WTC11 (cell line): ENCODE measurements at regions not wholly inside any gene's neighbourhood (a gene's known extent, or its start where the extent isn't known, plus 50 kb on each side); places are given as distances from the start of the nearest gene placed in this dataset.
A peak's percentile ranks its signal among the peaks of the same experiment; 100 is the strongest.
"Not testable (repeated sequence)": the region's sequence is repeated elsewhere in the genome, so short reads cannot be mapped to it uniquely, and the experiment has no call there.

Experiments used
- ATAC-seq: fragments of 200-7000 bp; cut with Tn5 transposase; 2 replicates; pipeline ENCODE4 v1.10.0; 2021; ENCODE audit warnings: mild to moderate bottlenecking, moderate library complexity
- CTCF ChIA-PET: fragments of 300-600 bp; sonication (Branson Sonifier 250); formaldehyde crosslinking; loops from one replicate; lab custom pipeline; 2021; ENCODE audit warnings: antibody characterized with exemption; lab: Charles Lee
- POLR2A ChIA-PET: fragments of 350-600 bp; sonication (Branson Sonifier 250); formaldehyde crosslinking; loops from one replicate; lab custom pipeline; 2021; ENCODE audit warnings: antibody characterized with exemption; lab: Charles Lee
- DNase-seq: peaks from one replicate; pipeline ENCODE4 v3.0.0; 2021; ENCODE audit warnings: low spot score
- H3K27ac Mint-ChIP-seq: 2 replicates; pipeline ENCODE4 v1.8.0; 2021; ENCODE audit warnings: mixed read lengths
- H3K27me3 Mint-ChIP-seq: 2 replicates; pipeline ENCODE4 v1.8.0; 2021; ENCODE audit warnings: low read depth, mild to moderate bottlenecking, moderate library complexity, mixed read lengths
- H3K36me3 Mint-ChIP-seq: 2 replicates; pipeline ENCODE4 v1.8.0; 2021; ENCODE audit warnings: mixed read lengths
- H3K4me1 Mint-ChIP-seq: 2 replicates; pipeline ENCODE4 v1.8.0; 2022; ENCODE audit warnings: mixed read lengths
- H3K4me3 Mint-ChIP-seq: 2 replicates; pipeline ENCODE4 v1.8.0; 2021; ENCODE audit warnings: mild to moderate bottlenecking, moderate library complexity, mixed read lengths
- H3K9me3 Mint-ChIP-seq: 2 replicates; pipeline ENCODE4 v1.8.0; 2021; ENCODE audit warnings: mixed read lengths
- HMGA2 ChIP-seq: fragments of 250-450 bp; sonication (Bioruptor Pico); IDR thresholded peaks from 2 replicates; pipeline ENCODE4 v1.4.0; 2021; ENCODE audit warnings: mild to moderate bottlenecking, moderate library complexity
- SP1 ChIP-seq: sonication (generic); formaldehyde crosslinking; conservative IDR thresholded peaks from 2 replicates; pipeline ENCODE4 v1.8.1; 2022; ENCODE audit warnings: missing genetic modification reagents
- TF ChIP-seq, protein P1 (sequence below): sonication (generic); formaldehyde crosslinking; IDR thresholded peaks from 2 replicates; pipeline ENCODE4 v1.8.0; 2022; ENCODE audit warnings: mild to moderate bottlenecking, missing genetic modification reagents

DNA sequence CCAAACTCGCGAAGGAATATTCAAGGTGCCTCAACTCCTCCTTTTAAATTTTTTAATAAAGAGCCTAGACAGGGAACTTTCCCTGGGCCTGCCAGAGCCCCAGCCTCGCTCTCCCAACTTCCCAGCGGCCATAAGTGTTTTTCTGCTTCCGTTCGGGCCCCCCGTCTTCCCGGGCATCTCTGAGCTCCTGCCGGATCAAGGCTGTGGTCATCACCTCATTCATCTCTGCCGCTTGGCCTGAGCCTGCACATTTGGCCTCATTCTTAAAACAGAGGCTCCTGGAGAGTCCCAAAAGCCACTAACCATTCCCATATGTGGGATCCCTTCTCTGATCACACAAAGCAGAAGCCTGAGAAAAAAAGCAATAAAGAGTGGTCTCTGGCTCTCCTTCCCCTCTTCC, 969.1 kb upstream of the DEFB115 start:
- TF ChIP-seq, protein P1, sequence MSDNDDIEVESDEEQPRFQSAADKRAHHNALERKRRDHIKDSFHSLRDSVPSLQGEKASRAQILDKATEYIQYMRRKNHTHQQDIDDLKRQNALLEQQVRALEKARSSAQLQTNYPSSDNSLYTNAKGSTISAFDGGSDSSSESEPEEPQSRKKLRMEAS (CRISPR knock-in tag) = no peak
- TF ChIP-seq HMGA2 (CRISPR knock-in tag) = no peak
- TF ChIP-seq SP1 (CRISPR knock-in tag) = no peak
- TF ChIP-seq, all 79 proteins: peak for 0
- Mint-ChIP-seq H3K4me3 (no peak overlapping the region), H3K9me3 (peaks cover 32% of the 10 kb centered on the region), H3K27me3 (peaks cover 4% of the 10 kb centered on the region), H3K27ac (no peak overlapping the region), H3K36me3 (peaks cover 34% of the 10 kb centered on the region), H3K4me1 (peaks cover 17% of the 10 kb centered on the region)
- ATAC-seq (no peak), DNase-seq (no peak)
- ChIA-PET POLR2A (no interaction called here), CTCF (no interaction called here)

DNA sequence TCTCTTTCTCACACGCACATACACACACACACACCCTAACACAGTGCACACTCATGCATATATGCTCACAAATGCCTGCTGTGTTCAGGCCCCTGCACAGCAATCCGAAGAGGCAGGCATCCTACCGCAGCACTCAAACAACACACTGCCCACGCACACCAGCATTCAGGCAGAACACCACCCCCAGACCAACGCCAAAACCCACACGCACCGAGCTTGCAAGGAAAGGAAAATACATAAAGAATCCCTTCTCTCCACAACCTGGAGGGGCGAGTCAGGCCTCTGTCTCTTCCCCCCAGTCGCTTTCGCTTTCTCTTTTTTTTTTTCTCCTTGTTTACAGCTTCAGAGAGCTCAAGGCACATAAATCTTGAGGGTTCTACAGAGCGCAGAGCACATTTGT, 968.4 kb upstream of the DEFB115 start:
- peaks cover 36% of the 10 kb centered on the region for H3K36me3 Mint-ChIP-seq
- DNase-seq, H3K27me3 Mint-ChIP-seq, CTCF ChIA-PET, ATAC-seq, POLR2A ChIA-PET, H3K27ac Mint-ChIP-seq: not testable (repeated sequence)
- H3K4me1 Mint-ChIP-seq = peaks cover 17% of the 10 kb centered on the region
- peaks cover 34% of the 10 kb centered on the region for H3K9me3 Mint-ChIP-seq
- H3K4me3 Mint-ChIP-seq = peak overlapping the region; percentile 58

DNA sequence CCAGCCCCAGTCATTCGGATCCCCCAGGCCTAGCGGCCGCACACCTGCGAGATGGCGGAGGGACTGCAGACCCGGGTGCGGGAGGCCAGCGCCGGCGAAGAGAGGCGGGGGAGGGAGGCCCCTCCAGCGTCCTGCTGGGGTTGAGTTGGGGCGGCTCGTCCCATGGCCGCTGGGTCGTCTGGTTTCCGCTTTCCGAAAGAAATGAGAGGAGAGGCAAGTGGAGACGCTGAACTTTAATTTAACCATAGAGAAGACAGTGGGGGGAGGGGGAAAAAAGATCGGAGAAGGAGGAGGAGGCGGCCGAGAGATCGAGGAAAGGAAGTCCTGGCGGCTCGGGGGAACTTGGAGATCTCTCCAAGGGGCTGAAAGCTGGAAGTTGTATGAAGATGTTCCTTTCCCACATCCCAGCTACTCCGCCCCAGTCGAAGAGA, 967.7 kb upstream of the DEFB115 start:
- ATAC-seq, H3K27ac Mint-ChIP-seq, H3K27me3 Mint-ChIP-seq, POLR2A ChIA-PET, CTCF ChIA-PET: not testable (repeated sequence)
- peaks cover 34% of the 10 kb centered on the region for H3K36me3 Mint-ChIP-seq
- H3K4me3 Mint-ChIP-seq = peak overlapping the region; percentile 58
- H3K4me1 Mint-ChIP-seq = peaks cover 17% of the 10 kb centered on the region
- H3K9me3 Mint-ChIP-seq = peaks cover 39% of the 10 kb centered on the region
- peak; percentile 35 for DNase-seq

- Mint-ChIP-seq H3K4me3 (peak overlapping the region; percentile 58), H3K4me1 (peaks cover 17% of the 10 kb centered on the region), H3K36me3 (peaks cover 37% of the 10 kb centered on the region), H3K9me3 (peaks cover 46% of the 10 kb centered on the region)
- H3K27me3 Mint-ChIP-seq, POLR2A ChIA-PET, CTCF ChIA-PET, H3K27ac Mint-ChIP-seq: not testable (repeated sequence)
- peak; percentile 92 for ATAC-seq
- DNase-seq = peak; percentile 56
Observed at GRCh38 chr20:30290361-30291063, 967.0 kb upstream of the DEFB115 start.

DNA sequence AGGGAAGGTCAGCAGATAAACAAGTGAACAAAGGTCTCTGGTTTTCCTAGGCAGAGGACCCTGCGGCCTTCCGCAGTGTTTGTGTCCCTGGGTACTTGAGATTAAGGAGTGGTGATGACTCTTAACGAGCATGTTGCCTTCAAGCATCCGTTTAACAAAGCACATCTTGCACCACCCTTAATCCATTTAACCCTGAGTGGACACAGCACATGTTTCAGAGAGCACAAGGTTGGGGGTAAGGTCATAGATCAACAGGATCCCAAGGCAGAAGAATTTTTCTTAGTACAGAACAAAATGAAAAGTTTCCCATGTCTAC, 966.4 kb upstream of the DEFB115 start:
- DNase-seq, H3K27me3 Mint-ChIP-seq, CTCF ChIA-PET, POLR2A ChIA-PET, H3K27ac Mint-ChIP-seq, ATAC-seq: not testable (repeated sequence)
- peak overlapping the region; percentile 18; the same call in 1 of the 2 replicates for H3K4me3 Mint-ChIP-seq
- H3K36me3 Mint-ChIP-seq = peaks cover 34% of the 10 kb centered on the region
- peaks cover 44% of the 10 kb centered on the region for H3K9me3 Mint-ChIP-seq
- peaks cover 13% of the 10 kb centered on the region for H3K4me1 Mint-ChIP-seq

- ATAC-seq, CTCF ChIA-PET: not testable (repeated sequence)
Observed at GRCh38 chr20:30291686-30292085, 965.8 kb upstream of the DEFB115 start.

GRCh38 chr20:30295396-30295795, 962.1 kb upstream of the DEFB115 start:
- ATAC-seq, CTCF ChIA-PET, DNase-seq, H3K27ac Mint-ChIP-seq, H3K4me1 Mint-ChIP-seq, POLR2A ChIA-PET, H3K4me3 Mint-ChIP-seq: not testable (repeated sequence)
- Mint-ChIP-seq H3K9me3 (peaks cover 44% of the 10 kb centered on the region), H3K36me3 (peaks cover 43% of the 10 kb centered on the region), H3K27me3 (peaks cover 18% of the 10 kb centered on the region)

More at GRCh38 chr20:30291686-30292085, 965.8 kb upstream of the DEFB115 start:
- H3K27ac Mint-ChIP-seq, H3K27me3 Mint-ChIP-seq, POLR2A ChIA-PET, DNase-seq, H3K4me3 Mint-ChIP-seq: not testable (repeated sequence)
- Mint-ChIP-seq H3K4me1 (peaks cover 13% of the 10 kb centered on the region), H3K9me3 (peaks cover 46% of the 10 kb centered on the region), H3K36me3 (peaks cover 39% of the 10 kb centered on the region)

DNA sequence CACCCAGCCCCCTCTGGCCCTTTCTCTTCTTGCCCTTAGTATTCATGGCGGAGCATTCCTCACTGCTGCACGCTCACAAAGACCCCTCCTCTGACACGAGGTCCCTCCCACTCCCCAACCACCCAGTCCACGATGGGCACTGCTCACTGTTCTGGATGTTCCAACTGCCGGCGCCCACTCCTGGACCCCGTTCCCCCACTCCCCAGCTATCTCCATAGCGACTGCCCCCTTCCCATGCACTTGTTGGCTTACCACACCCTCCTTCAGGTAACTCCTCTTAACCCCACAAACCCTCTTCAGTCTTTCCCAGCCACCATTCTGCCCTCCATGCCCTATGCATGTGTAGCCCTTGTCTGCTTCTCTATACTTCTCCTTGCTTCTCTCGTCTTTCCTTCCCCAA, 961.5 kb upstream of the DEFB115 start:
- Mint-ChIP-seq H3K36me3 (peaks cover 40% of the 10 kb centered on the region), H3K9me3 (peaks cover 40% of the 10 kb centered on the region), H3K27me3 (peaks cover 24% of the 10 kb centered on the region)
- DNase-seq, ATAC-seq, CTCF ChIA-PET, H3K27ac Mint-ChIP-seq, H3K4me3 Mint-ChIP-seq, POLR2A ChIA-PET, H3K4me1 Mint-ChIP-seq: not testable (repeated sequence)

- ATAC-seq, CTCF ChIA-PET, H3K4me3 Mint-ChIP-seq, DNase-seq, H3K4me1 Mint-ChIP-seq, H3K27ac Mint-ChIP-seq, POLR2A ChIA-PET: not testable (repeated sequence)
- Mint-ChIP-seq H3K36me3 (peaks cover 41% of the 10 kb centered on the region), H3K27me3 (peaks cover 35% of the 10 kb centered on the region), H3K9me3 (peaks cover 46% of the 10 kb centered on the region)
Observed at GRCh38 chr20:30297878-30298595, 959.4 kb upstream of the DEFB115 start.

DNA sequence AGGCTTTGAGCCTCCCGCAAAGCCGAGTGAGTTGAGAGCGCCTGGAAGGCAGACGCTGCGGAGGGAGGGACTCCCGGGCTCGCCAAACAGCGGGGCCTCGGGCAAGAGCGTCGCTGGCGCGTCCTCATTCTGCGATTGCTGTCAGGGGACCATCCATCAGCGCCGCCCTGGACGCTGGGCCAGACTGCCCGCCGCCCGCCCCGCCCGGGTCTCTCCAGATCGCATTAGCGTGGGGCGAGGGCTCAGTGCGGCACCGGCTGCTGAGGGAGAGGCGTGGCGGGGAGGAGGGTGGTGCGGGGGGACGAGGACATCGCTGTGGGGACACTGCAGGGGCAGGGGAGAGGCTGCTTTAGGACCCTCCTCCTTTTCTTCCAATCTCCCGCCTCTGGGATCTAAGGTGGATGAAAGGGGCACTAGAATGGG, 957.2 kb upstream of the DEFB115 start:
- peaks cover 44% of the 10 kb centered on the region for H3K9me3 Mint-ChIP-seq
- H3K4me3 Mint-ChIP-seq = peak overlapping the region; percentile 53
- peaks cover 41% of the 10 kb centered on the region for H3K36me3 Mint-ChIP-seq
- H3K27me3 Mint-ChIP-seq = peaks cover 37% of the 10 kb centered on the region
- H3K4me1 Mint-ChIP-seq, CTCF ChIA-PET, POLR2A ChIA-PET, H3K27ac Mint-ChIP-seq, DNase-seq, ATAC-seq: not testable (repeated sequence)

DNA sequence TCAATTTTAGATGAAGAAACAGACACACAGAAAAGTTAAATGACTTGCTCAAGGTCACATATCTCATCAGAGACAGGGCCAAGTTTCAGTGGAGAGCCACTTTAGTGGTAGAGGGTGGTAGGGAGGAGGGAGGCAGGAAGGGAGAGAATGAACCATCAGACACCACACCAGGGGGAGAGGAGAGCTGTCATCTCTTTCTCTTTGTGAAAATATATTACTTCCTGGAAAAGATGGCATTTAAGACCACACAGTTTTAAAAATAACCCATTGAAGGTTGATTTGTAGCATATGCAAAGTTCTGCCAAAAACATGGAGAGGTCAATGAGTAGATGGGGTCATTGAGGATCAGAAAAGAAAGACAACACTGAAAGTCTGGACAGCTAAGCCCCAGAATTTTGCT, 954.7 kb upstream of the DEFB115 start:
- Mint-ChIP-seq H3K9me3 (peaks cover 44% of the 10 kb centered on the region), H3K27me3 (peaks cover 37% of the 10 kb centered on the region), H3K36me3 (peaks cover 43% of the 10 kb centered on the region)
- CTCF ChIA-PET, H3K4me3 Mint-ChIP-seq, H3K27ac Mint-ChIP-seq, ATAC-seq, H3K4me1 Mint-ChIP-seq, POLR2A ChIA-PET, DNase-seq: not testable (repeated sequence)
